ENCODE measurements at regions not wholly inside any gene's neighbourhood (a gene's known extent, or its start where the extent isn't known, plus 50 kb on each side); places are given as distances from the start of the nearest gene placed in this dataset.

DNA sequence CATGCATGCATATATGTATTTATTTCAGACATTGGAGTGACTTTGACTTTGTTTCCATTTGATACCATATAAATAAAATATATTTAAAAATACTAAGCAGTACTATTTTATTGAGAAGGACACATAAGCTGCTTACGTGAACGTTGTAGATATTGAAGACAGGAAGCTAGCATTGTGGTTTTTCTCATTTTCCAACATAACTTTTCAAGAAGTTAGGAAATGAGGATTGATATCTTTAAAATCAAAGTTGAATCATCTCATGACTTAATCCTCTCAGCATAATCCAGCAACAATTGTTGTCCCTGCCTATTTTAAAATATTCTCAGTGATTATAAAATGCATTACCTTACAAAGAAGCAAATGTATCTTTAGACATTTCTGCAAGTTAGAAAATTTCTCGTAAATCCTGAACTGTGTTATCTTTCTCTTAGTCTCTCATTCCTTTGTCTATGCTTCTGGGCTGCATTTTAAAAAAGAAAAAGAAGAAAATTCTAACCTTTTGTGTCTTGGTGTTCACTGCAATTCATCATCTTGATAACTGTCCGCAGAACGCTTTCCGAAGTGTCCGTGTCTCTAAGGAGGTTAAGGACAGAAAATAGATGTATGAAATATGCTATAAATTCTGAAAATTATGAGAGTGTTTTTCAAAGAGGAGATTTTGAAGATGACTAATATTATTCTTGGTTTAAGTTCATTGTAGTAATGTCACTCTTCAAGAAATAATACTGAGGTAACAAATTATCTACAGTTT is 1089.9 kb upstream of the CDH6 start:
- no peak for TF ChIP-seq POLR2A (IDR thresholded peaks at IDR 0.05)
- TF ChIP-seq, protein P1, sequence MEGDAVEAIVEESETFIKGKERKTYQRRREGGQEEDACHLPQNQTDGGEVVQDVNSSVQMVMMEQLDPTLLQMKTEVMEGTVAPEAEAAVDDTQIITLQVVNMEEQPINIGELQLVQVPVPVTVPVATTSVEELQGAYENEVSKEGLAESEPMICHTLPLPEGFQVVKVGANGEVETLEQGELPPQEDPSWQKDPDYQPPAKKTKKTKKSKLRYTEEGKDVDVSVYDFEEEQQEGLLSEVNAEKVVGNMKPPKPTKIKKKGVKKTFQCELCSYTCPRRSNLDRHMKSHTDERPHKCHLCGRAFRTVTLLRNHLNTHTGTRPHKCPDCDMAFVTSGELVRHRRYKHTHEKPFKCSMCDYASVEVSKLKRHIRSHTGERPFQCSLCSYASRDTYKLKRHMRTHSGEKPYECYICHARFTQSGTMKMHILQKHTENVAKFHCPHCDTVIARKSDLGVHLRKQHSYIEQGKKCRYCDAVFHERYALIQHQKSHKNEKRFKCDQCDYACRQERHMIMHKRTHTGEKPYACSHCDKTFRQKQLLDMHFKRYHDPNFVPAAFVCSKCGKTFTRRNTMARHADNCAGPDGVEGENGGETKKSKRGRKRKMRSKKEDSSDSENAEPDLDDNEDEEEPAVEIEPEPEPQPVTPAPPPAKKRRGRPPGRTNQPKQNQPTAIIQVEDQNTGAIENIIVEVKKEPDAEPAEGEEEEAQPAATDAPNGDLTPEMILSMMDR (IDR thresholded peaks at IDR 0.05) = no peak

DNA sequence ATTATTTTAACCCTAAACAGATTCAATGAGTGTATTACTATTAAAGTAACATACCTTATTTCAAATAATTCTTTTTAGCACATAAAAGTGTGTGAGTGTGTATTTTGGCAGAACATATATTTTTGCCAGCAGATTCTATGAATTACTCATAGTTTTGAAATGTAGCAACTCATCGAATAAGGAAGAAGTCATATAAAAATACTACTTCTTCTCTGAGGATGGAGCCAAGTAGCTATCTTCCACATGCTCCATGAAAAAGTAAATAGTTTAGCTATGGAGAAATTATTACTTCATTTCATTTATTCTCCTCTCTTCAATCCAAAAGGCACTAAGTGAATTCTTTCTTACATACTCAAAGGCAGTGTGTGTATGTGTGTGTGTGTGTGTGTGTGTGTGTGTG is 1090.4 kb upstream of the CDH6 start:
- intact Hi-C loops (cut with DNase I) = no loop called here
- Histone ChIP-seq H3K4me3 (no peak overlapping the region), H3K27me3 (no peaks in the 10 kb centered on the region), H3K36me3 (replicated peaks in 1 of 2; ENCODE audit: insufficient read depth in 1 of 2, low read depth in 2 of 2) (no peaks in the 10 kb centered on the region), H3K27ac (no peak overlapping the region), H3K4me1 (no peaks in the 10 kb centered on the region), H3K9me3 (no peaks in the 10 kb centered on the region)
- ATAC-seq (no peak), DNase-seq (no peak)
- WGBS, 2 donors = 62 to 74% methylated on average over 1 of the region's 1 CpG
- TF ChIP-seq POLR2A (IDR thresholded peaks at IDR 0.05) = no peak
- TF ChIP-seq, protein P1 (IDR thresholded peaks at IDR 0.05) = no peak

More for the DNA sequence above, 1089.9 kb upstream of the CDH6 start:
- no peak overlapping the region for H3K4me3 ChIP-seq
- no peaks in the 10 kb centered on the region for H3K36me3 ChIP-seq (replicated peaks in 1 of 2; ENCODE audit: insufficient read depth in 1 of 2, low read depth in 2 of 2)
- H3K27me3 ChIP-seq = no peaks in the 10 kb centered on the region
- WGBS, 2 donors = 67 to 71% methylated on average over 7 of the region's 7 CpGs
- H3K4me1 ChIP-seq = no peaks in the 10 kb centered on the region
- H3K27ac ChIP-seq = no peak overlapping the region
- intact Hi-C loops (cut with DNase I) = no loop called here
- no peaks in the 10 kb centered on the region for H3K9me3 ChIP-seq
- ATAC-seq (no peak), DNase-seq (no peak)

DNA sequence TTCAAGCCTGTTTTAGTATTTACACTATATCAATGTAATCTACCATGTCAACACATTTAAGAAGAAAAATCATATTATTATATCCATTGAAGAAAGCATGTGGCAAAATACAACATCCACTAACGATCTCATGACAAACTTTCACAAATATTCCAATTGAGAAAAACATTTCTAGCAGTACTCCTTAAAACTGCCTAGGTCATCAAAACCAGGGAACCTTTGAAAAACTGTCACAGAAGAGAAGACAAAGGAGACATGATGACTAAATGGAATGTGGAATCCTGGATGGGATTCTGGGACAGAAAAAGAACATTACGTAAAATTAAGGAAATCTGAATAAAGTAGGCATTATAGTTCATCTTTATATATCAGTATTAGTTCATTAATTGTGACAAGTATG is 1091.3 kb upstream of the CDH6 start:
- ATAC-seq (no peak), DNase-seq (no peak)
- no peaks in the 10 kb centered on the region for H3K27me3 ChIP-seq
- 50 to 68% methylated on average over 2 of the region's 2 CpGs for WGBS, 2 donors
- H3K27ac ChIP-seq = no peak overlapping the region
- H3K4me3 ChIP-seq = no peak overlapping the region
- TF ChIP-seq, protein P1 (IDR thresholded peaks at IDR 0.05) = no peak
- TF ChIP-seq POLR2A (IDR thresholded peaks at IDR 0.05) = no peak
- H3K9me3 ChIP-seq = no peaks in the 10 kb centered on the region
- no peaks in the 10 kb centered on the region for H3K36me3 ChIP-seq (replicated peaks in 1 of 2; ENCODE audit: insufficient read depth in 1 of 2, low read depth in 2 of 2)
- H3K4me1 ChIP-seq = no peaks in the 10 kb centered on the region
- intact Hi-C loops (cut with DNase I) = no loop called here

DNA sequence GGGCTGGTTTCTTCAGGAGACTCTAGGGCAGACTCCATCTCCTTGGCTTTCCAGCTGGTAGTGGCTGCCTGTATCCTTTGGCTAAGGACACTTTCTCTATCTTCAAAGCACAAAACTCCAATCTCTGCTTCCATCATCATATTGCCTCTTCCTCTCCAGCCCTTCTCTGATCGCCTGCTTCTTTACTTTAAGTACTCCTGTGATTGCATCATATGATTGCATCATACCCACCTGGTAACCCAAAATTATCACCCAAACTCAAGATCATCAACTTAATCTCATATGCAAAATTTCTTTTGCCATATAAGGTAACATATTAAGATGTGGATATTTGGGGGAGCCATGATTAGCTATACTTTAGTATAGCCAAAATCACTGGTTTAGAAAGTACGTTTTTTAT is 1092.6 kb upstream of the CDH6 start:
- no peaks in the 10 kb centered on the region for H3K27me3 ChIP-seq
- no peak for ATAC-seq
- no peak for TF ChIP-seq POLR2A (IDR thresholded peaks at IDR 0.05)
- TF ChIP-seq, protein P1 (IDR thresholded peaks at IDR 0.05) = no peak
- no peak overlapping the region for H3K4me3 ChIP-seq
- no peaks in the 10 kb centered on the region for H3K4me1 ChIP-seq
- WGBS, 2 donors = 40 to 51% methylated on average over 2 of the region's 2 CpGs
- H3K36me3 ChIP-seq (replicated peaks in 1 of 2; ENCODE audit: insufficient read depth in 1 of 2, low read depth in 2 of 2) = no peaks in the 10 kb centered on the region
- no peak for DNase-seq
- intact Hi-C loops (cut with DNase I) = no loop called here
- no peaks in the 10 kb centered on the region for H3K9me3 ChIP-seq
- H3K27ac ChIP-seq = no peak overlapping the region

DNA sequence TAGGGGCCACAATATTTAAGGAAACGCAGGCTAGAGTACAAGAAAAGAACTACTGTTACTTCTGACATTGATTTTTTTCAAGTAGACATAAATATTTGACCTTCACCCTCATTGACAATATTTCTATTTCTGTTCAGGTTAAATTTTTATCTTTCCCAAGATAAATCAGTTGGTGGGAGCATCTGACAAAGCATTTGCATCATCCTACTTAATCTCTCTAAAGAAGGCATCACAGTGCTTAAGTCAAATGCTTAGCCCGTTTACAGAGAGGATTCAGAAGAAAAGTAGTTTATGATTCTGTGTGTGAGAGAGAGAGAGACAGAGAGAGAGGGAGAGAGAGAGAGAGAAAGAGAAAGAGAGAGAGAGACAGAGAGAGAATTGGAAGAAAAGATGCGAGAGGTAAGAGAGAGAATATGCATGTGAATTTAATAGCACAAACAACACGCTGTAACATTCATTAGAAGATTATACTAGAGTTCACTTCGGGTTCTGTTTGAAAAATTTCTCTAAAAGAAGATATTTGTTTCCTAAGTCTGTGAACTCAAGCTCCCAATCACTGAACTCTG is 1093.3 kb upstream of the CDH6 start:
- WGBS, 2 donors = 16 to 37% methylated on average over 4 of the region's 5 CpGs
- intact Hi-C loops (cut with DNase I) = no loop called here

More for the DNA sequence above, 1093.3 kb upstream of the CDH6 start:
- Histone ChIP-seq H3K27me3 (no peaks in the 10 kb centered on the region), H3K4me1 (no peaks in the 10 kb centered on the region), H3K27ac (no peak overlapping the region), H3K9me3 (no peaks in the 10 kb centered on the region), H3K4me3 (no peak overlapping the region), H3K36me3 (replicated peaks in 1 of 2; ENCODE audit: insufficient read depth in 1 of 2, low read depth in 2 of 2) (no peaks in the 10 kb centered on the region)
- no peak for TF ChIP-seq POLR2A (IDR thresholded peaks at IDR 0.05)
- TF ChIP-seq, protein P1 (IDR thresholded peaks at IDR 0.05) = no peak
- DNase-seq (no peak), ATAC-seq (no peak)

Data from body of pancreas (tissue), 4 donors.